Activated CD8-positive, alpha-beta memory T cell treated with anti-CD3 and anti-CD28 coated beads for 36 hours (primary cell): ENCODE measurements at regions not wholly inside any gene's neighbourhood (a gene's known extent, or its start where the extent isn't known, plus 50 kb on each side); places are given as distances from the start of the nearest gene placed in this dataset.

Source experiments
- CTCF ChIA-PET: fragments of 350-600 bp; sonication (Branson Sonifier 250); formaldehyde crosslinking; loops from one replicate; lab custom pipeline; 2021; ENCODE audit warnings: antibody characterized with exemption; lab: Charles Lee
- POLR2A ChIA-PET: fragments of 350-600 bp; sonication (Branson Sonifier 250); formaldehyde crosslinking; loops from one replicate; lab custom pipeline; 2021; ENCODE audit warnings: antibody characterized with exemption; lab: Charles Lee

- CTCF ChIA-PET: no interaction called here
- POLR2A ChIA-PET: no interaction called here
Observed at GRCh38 chr1:232310541-232310940, 319.4 kb downstream of the SIPA1L2 start.

- CTCF ChIA-PET: no interaction called here
- POLR2A ChIA-PET: no interaction called here
Observed at GRCh38 chr1:232308616-232309015, 321.3 kb downstream of the SIPA1L2 start.

GRCh38 chr1:232307296-232308017, 322.5 kb downstream of the SIPA1L2 start:
- ChIA-PET CTCF (no interaction called here), POLR2A (no interaction called here)

- POLR2A ChIA-PET: no interaction called here
- CTCF ChIA-PET: no interaction called here
Observed at GRCh38 chr1:232306269-232306961, 323.5 kb downstream of the SIPA1L2 start.

DNA sequence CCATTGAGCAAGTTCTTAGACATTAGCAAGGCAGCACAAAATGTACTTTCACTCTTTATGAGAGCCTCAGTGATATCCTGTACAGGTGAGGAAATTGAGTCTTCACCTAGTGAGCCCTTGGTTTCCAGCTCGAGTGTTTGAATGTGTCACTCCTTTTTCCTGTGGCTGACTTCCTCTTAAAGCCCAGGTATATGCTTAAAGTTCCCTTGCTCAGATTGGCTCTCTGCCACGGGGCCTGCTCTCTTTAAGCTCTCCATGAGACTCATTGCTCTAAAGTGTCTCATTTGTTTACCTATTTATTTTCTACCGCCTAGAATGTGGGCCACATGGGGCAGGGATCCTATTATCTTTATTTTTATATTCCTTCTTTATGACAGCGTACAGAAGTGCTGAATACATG, 324.9 kb downstream of the SIPA1L2 start:
- POLR2A ChIA-PET: no interaction called here

DNA sequence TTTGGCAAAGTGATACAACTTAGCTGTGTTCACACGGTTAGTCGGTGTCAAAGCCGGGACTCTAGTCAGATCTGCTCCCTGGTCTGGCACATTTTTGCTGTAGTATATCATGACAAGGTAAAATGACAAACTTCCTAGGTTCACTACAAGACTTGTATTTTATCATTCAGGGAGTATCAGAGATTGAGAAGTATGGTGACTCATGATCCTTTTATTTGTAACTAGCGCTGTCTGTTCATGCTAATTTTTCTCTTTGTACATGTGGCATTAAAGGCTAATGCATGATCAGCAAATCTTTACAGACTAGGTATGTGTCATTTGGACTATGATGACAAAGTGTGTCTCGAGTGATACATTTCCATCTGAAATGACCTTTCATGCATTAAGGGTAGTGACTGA, 326.7 kb downstream of the SIPA1L2 start:
- ChIA-PET CTCF (no interaction called here), POLR2A (no interaction called here)

More for the DNA sequence above, 324.9 kb downstream of the SIPA1L2 start:
- CTCF ChIA-PET: interaction anchor here (0.6 kb wide), 1 partner anchor 326 kb away, joined by 4 read pairs; no protein-coding TSS in a partner anchor

DNA sequence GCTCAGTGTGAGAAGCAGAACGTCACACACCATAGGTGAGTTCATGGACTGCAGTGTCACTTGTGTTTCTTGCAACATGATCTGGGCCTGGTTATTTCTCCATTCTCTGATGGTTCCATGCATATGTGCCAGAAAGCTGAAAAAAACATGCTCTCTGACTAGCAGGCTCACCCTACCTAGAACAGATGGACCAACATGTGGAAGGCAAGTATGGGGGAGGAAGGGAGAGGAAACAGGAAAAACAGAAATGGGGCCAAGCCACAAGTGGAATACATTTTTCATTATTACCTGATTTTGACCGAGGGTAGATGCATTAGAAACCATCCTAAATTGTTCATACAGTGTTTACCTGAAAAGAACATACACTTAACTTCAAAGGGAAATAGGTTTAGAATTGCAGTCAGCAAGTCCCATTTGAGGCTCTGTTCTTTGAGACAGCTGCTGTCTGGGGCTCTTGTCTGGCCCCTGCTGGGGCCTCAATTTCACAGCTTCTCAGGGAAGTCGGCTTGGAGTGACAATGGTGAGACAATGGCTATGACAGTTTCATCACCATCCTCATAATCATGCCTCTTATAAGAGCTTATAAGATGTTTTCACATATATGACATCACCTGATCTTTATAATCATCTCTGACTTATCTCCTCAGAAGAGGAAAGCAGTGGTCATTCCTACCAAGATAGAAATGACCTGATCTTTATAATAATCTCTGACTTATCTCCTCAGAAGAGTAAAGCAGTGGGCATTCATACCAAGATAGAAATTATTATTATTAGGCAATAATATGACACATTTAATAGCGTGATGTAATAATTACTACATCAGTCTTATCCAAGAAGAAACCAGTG, 327.3 kb downstream of the SIPA1L2 start:
- CTCF ChIA-PET: no interaction called here
- POLR2A ChIA-PET: no interaction called here

- POLR2A ChIA-PET: no interaction called here
- CTCF ChIA-PET: no interaction called here
Observed at GRCh38 chr1:232301246-232301645, 328.7 kb downstream of the SIPA1L2 start.

DNA sequence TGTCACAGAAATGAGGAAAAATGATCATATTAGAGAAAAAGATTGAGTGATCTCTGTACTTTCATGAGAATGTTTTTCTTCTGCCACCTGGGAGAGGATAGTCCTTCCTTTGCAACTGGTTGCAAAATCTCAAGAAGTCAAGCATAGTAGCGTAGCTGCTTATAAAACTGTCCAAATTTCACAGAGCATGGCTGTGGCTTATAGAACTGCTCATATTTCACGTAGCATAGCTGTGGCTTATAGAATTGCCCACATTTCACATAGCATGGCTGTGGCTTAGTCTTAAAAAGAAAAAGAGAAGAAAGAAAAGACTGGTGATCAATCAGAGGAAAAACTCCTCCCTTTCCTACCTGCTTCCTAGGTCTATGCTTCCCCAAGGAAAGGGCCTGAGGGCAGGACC, 329.5 kb downstream of the SIPA1L2 start:
- POLR2A ChIA-PET: no interaction called here
- CTCF ChIA-PET: no interaction called here

DNA sequence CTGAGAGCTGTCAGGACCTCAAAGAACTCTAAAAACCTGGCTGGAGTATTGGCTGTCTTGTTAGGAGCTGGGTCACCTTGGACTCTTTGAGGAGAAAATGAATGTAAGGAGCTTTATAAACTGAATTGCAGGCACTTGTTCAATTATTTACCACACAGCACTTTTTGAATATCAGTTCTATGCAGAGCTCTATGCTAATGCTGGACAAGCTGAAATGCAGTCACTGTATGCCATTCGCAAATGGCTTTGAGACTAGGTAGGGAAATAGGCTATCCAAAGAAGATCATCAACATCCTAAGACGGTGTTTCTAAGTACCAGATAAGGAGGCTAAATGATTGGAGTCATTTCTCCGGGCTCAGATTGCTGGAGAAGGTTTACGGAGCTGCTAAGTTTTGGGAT, 333.5 kb downstream of the SIPA1L2 start:
- ChIA-PET POLR2A (no interaction called here), CTCF (no interaction called here)

DNA sequence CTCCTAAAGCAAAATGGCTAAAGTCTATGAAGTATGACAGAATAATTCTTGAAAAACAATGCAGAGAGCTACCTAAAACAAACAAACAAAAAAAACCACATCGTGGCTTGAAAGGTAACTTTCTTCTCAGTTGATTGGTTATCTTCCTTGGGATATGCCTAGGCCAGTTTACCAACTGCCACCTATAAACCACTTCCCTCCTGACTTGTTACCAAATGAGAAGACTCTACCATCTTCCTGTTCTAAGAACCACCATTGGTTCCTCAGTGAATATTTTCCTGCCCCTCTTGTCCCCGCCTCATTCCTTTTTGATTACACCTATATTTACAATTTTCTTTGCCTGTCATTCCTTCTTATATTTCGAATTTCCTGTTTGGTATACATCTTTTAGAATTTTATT, 336.6 kb downstream of the SIPA1L2 start:
- POLR2A ChIA-PET: no interaction called here

DNA sequence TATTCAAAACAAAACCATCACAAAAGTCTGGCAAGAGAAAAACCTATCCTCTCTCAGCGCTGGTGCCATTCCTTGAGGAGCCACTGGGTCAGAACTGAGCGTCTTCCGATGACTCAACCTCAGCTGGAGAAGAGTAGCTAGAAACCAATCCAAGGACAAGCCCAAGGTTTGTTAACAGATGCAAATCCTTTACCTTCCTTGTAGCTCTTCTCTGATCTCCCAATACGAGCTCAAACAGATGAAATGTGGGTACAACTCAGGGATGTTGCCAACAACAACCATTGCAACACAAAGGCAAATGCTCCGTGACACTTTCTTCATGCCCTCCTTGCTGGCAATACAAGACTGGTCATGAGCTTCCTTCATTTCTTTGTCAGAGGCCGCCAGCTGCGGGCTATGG, 337.1 kb downstream of the SIPA1L2 start:
- POLR2A ChIA-PET: no interaction called here
- CTCF ChIA-PET: no interaction called here

More for the DNA sequence above, 336.6 kb downstream of the SIPA1L2 start:
- CTCF ChIA-PET: no interaction called here

DNA sequence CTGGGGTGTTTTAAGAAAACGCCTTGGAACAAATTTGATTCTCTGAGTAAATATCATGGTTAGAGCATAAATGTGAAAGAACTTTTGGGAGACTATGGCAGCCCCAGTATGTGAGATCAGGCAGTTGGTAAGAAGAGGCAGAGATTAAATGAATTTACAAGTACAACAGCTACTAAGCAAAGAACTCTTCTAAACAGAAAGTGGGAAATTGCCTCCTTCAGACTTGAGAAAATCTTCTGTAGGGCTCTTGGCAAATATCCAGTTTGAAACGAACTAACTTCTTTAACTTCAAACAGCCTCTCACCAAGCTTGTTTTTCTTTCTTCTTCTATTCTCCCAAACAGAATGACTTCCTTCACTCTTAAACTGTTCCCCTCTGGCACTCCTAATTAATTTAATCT, 337.7 kb downstream of the SIPA1L2 start:
- CTCF ChIA-PET: no interaction called here
- POLR2A ChIA-PET: no interaction called here

DNA sequence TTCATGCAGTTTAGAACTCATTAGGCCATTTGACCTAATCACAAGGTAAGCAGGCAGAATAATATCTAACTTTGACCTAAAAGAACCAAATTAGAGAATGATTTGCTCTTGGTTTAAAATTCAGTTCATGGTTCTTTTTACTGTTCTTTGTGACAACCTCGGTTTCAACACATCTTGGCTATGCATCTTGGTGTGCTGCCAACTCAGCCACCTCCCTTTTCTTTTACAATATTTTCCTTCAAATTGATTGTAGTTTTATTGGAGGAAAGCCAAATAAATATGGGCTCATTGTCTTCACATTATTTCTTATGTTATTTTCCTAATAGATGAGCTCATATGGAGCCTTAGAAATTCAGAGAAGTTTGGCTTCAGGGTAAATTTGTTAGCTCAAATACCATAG, 338.3 kb downstream of the SIPA1L2 start:
- CTCF ChIA-PET: no interaction called here
- POLR2A ChIA-PET: no interaction called here

- ChIA-PET CTCF (no interaction called here), POLR2A (no interaction called here)
Observed at GRCh38 chr1:232291261-232291660, 338.7 kb downstream of the SIPA1L2 start.

GRCh38 chr1:232290570-232290969, 339.4 kb downstream of the SIPA1L2 start:
- ChIA-PET CTCF (no interaction called here), POLR2A (no interaction called here)

GRCh38 chr1:232287676-232288569, 342.0 kb downstream of the SIPA1L2 start:
- POLR2A ChIA-PET: no interaction called here
- CTCF ChIA-PET: no interaction called here

DNA sequence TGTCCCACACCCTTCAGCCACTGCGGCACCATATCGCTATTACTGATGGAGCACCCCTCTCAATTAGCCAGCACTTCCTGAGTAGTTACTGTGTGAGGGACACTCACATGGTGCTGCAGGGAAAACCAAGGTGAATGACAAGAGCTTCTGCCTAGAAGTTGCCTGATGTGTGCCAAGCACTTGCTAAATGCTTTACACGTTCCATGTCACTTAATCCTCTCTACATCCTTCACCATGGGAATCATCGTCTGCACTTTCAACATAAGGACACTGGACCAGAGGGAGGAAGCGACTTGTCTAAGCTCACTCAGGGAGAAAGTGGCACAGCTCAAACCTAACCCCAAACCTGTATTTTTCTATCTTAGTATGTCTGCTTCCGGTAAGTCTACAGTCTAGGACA, 344.8 kb downstream of the SIPA1L2 start:
- CTCF ChIA-PET: no interaction called here
- POLR2A ChIA-PET: no interaction called here

DNA sequence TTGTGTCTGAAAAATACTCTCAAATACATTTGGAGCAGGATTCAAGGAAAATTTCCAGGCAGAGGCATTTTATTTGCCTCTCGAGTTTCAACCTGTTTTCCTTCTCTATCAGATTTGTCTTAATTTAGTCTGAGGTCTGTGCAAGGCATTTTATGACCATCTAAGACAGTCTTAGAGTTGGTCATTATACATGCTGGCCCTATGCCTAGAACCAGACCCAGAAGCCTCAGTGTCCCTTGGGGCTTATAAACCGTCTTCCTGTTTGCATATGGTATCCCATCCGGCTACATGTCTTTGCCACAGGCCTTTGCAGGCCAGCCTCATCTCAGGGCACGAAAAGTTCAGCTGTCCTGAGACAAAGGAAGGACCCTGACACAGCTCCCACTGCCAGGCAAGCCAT, 346.1 kb downstream of the SIPA1L2 start:
- ChIA-PET POLR2A (no interaction called here), CTCF (no interaction called here)
